GM12892 (cell line): ENCODE measurements at regions not wholly inside any gene's neighbourhood (a gene's known extent, or its start where the extent isn't known, plus 50 kb on each side); places are given as distances from the start of the nearest gene placed in this dataset.

Experiments used
- POLR2A ChIP-seq: IDR thresholded peaks from 2 replicates; pipeline ENCODE4 v1.6.1; 2011; ENCODE audit warnings: low read depth, low read length, control low read depth
- POLR2AphosphoS5 ChIP-seq: IDR thresholded peaks from 2 replicates; pipeline ENCODE4 v1.6.1; 2011; ENCODE audit warnings: low read depth, low read length, control low read depth
- TAF1 ChIP-seq: IDR thresholded peaks from 2 replicates; pipeline ENCODE4 v1.6.1; 2011; ENCODE audit warnings: low read depth, mild to moderate bottlenecking, control low read depth, low read length, borderline replicate concordance

GRCh38 chr5:86332851-86333250 is 284.9 kb upstream of the COX7C start:
- TF ChIP-seq POLR2A, result no peak
- no peak for TF ChIP-seq TAF1
- TF ChIP-seq POLR2AphosphoS5, result no peak
